Hepatocyte (in vitro differentiated cells): ENCODE measurements at regions not wholly inside any gene's neighbourhood (a gene's known extent, or its start where the extent isn't known, plus 50 kb on each side); places are given as distances from the start of the nearest gene placed in this dataset.

ENCODE experiments used
- CTCF ChIP-seq: fragments of 200-600 bp; sonication (generic); IDR thresholded peaks from 2 replicates; pipeline ENCODE4 v1.5.1; 2016; ENCODE audit warnings: antibody characterized with exemption, mild to moderate bottlenecking; ENCODE audit not compliant: poor library complexity
- EZH2phosphoT487 ChIP-seq: fragments of 200-600 bp; sonication (generic); IDR thresholded peaks from one replicate; pipeline ENCODE4 v1.6.1; 2018; ENCODE audit warnings: antibody characterized with exemption, mild to moderate bottlenecking, low read depth, moderate library complexity; ENCODE audit not compliant: unreplicated experiment, severe bottlenecking

GRCh38 chr10:111565542-111565941 is 488.7 kb downstream of the ADRA2A start:
- TF ChIP-seq EZH2phosphoT487, result no peak
- no peak for TF ChIP-seq CTCF
